IMR-90 (cell line): ENCODE measurements at regions not wholly inside any gene's neighbourhood (a gene's known extent, or its start where the extent isn't known, plus 50 kb on each side); places are given as distances from the start of the nearest gene placed in this dataset.

Source experiments
- ATAC-seq: fragments of 200-7000 bp; cut with Tn5 transposase; 2 replicates; pipeline ENCODE4 v1.9.1; 2020; ENCODE audit warnings: low read depth, mild to moderate bottlenecking, moderate library complexity
- BruUV-seq: library from RNA; stranded (reverse); fragments of 400-500 nt; replicated peaks from 2 replicates; lab custom pipeline; 2021; lab: Mats Ljungman, UMichigan
- CTCF ChIA-PET: fragments of 300-600 bp; formaldehyde crosslinking; extraction: SDS; loops from one replicate; lab custom pipeline; 2021; ENCODE audit warnings: antibody characterized with exemption; lab: Yijun Ruan, JAX
- POLR2A ChIA-PET: fragments of 300-600 bp; sonication (Branson Sonifier 250); formaldehyde crosslinking; loops from one replicate; lab custom pipeline; 2022; ENCODE audit warnings: antibody characterized with exemption; ENCODE audit not compliant: unreplicated experiment; lab: Charles Lee
- DNase-seq: peaks from one replicate; pipeline ENCODE4 v3.0.0; 2013
- H2AFZ ChIP-seq: replicated peaks from 2 replicates; pipeline ENCODE3; 2013; ENCODE audit warnings: low read length, mild to moderate bottlenecking; ENCODE audit not compliant: poor library complexity
- H2AK5ac ChIP-seq: 2 replicates; pipeline ENCODE4 v1.6.1; 2013; ENCODE audit warnings: low read depth, low read length, inconsistent platforms
- H2AK9ac ChIP-seq: replicated peaks from 2 replicates; pipeline ENCODE3; 2013; ENCODE audit warnings: mild to moderate bottlenecking, low read depth, low read length, moderate library complexity; ENCODE audit not compliant: poor library complexity
- H2BK120ac ChIP-seq: 2 replicates; pipeline ENCODE4 v1.6.1; 2013; ENCODE audit warnings: low read depth, low read length, inconsistent platforms
- H2BK15ac ChIP-seq: 3 replicates; pipeline ENCODE4 v1.6.1; 2013; ENCODE audit warnings: low read depth, low read length, inconsistent platforms
- H2BK20ac ChIP-seq: 2 replicates; pipeline ENCODE4 v1.6.1; 2013; ENCODE audit warnings: low read depth, mild to moderate bottlenecking, inconsistent platforms, low read length, moderate library complexity
- H2BK5ac ChIP-seq: 2 replicates; pipeline ENCODE4 v1.6.1; 2013; ENCODE audit warnings: mild to moderate bottlenecking, low read depth, low read length, inconsistent platforms; ENCODE audit not compliant: poor library complexity, severe bottlenecking
- H3K14ac ChIP-seq: replicated peaks from 2 replicates; pipeline ENCODE4 v1.6.1; 2013; ENCODE audit warnings: low read depth, low read length, inconsistent platforms
- H3K18ac ChIP-seq: 2 replicates; pipeline ENCODE4 v1.6.1; 2013; ENCODE audit warnings: low read depth, low read length, control low read depth
- H3K23ac ChIP-seq: 2 replicates; pipeline ENCODE4 v1.6.1; 2013; ENCODE audit warnings: low read depth, low read length, inconsistent platforms
- H3K27ac ChIP-seq: 2 replicates; pipeline ENCODE4 v1.5.1; 2013; ENCODE audit warnings: mild to moderate bottlenecking, control low read depth, low read length; ENCODE audit not compliant: insufficient read depth
- H3K27me3 ChIP-seq: 2 replicates; pipeline ENCODE4 v1.6.1; 2013; ENCODE audit warnings: low read length; ENCODE audit not compliant: control insufficient read depth, insufficient read depth
- H3K36me3 ChIP-seq: 2 replicates; pipeline ENCODE4 v1.6.1; 2013; ENCODE audit warnings: low read length, mixed read lengths; ENCODE audit not compliant: control insufficient read depth, insufficient read depth
- H3K4ac ChIP-seq: 2 replicates; pipeline ENCODE4 v1.6.1; 2013; ENCODE audit warnings: low read depth, low read length, inconsistent platforms
- H3K4me1 ChIP-seq: 2 replicates; pipeline ENCODE4 v1.6.1; 2013; ENCODE audit warnings: low read length, mixed read lengths; ENCODE audit not compliant: control insufficient read depth, insufficient read depth
- H3K4me2 ChIP-seq: 2 replicates; pipeline ENCODE4 v1.6.1; 2013; ENCODE audit warnings: low read depth, mild to moderate bottlenecking, control low read depth, low read length, moderate library complexity
- H3K4me3 ChIP-seq: 2 replicates; pipeline ENCODE4 v1.5.1; 2013; ENCODE audit warnings: low read depth, mild to moderate bottlenecking, control low read depth, low read length, moderate library complexity; ENCODE audit not compliant: insufficient read depth
- H3K56ac ChIP-seq: 2 replicates; pipeline ENCODE4 v1.6.1; 2013; ENCODE audit warnings: low read length, inconsistent platforms; ENCODE audit not compliant: insufficient read depth; ENCODE audit errors: extremely low read depth
- H3K79me1 ChIP-seq, 2 experiments: 2 replicates each; pipeline ENCODE4 v1.6.1; 2013; ENCODE audit warnings: low read length in 2 of 2, inconsistent platforms in 1 of 2, low read depth in 1 of 2
- H3K9ac ChIP-seq: 2 replicates; pipeline ENCODE4 v1.6.1; 2013; ENCODE audit warnings: low read depth, low read length, control low read depth
- H3K9me1 ChIP-seq: 2 replicates; pipeline ENCODE4 v1.6.1; 2013; ENCODE audit warnings: low read length, inconsistent platforms; ENCODE audit not compliant: insufficient read depth
- H3K9me3 ChIP-seq: 2 replicates; pipeline ENCODE4 v1.6.1; 2013; ENCODE audit warnings: low read length; ENCODE audit not compliant: control insufficient read depth, insufficient read depth
- H4K20me1 ChIP-seq: 2 replicates; pipeline ENCODE4 v1.6.1; 2013; ENCODE audit warnings: low read length, inconsistent platforms; ENCODE audit not compliant: insufficient read depth
- H4K5ac ChIP-seq: 2 replicates; pipeline ENCODE4 v1.6.1; 2013; ENCODE audit warnings: mild to moderate bottlenecking, low read depth, low read length, control low read depth
- H4K8ac ChIP-seq, 2 experiments: 2 replicates each; pipeline ENCODE4 v1.6.1; 2013; ENCODE audit warnings: low read depth in 2 of 2, low read length in 2 of 2, control low read depth in 1 of 2, inconsistent platforms in 1 of 2
- H4K91ac ChIP-seq: 2 replicates; pipeline ENCODE4 v1.6.1; 2013; ENCODE audit warnings: low read depth, low read length, inconsistent platforms; ENCODE audit not compliant: insufficient read depth
- RAD21 ChIP-seq: IDR thresholded peaks from 2 replicates; pipeline ENCODE4 v1.6.1; 2012; ENCODE audit warnings: low read length, improper control_type of control experiment
- WGBS, 2 experiments: methylation state at CpG; one replicate each; pipeline versions ENCODE4 v1.1.5 to v1.1.7; 2013; ENCODE audit warnings: missing lambda C conversion rate in 2 of 2; ENCODE audit not compliant: insufficient read length in 1 of 2; ENCODE audit errors: extremely low coverage in 2 of 2; 5-methylcytosine and 5-hydroxymethylcytosine counted together
- dilution Hi-C: fragments of 300-500 bp; cut with HindIII; formaldehyde crosslinking; loops from one replicate; pipeline ENCODE4 v1.14.3; 2018; ENCODE audit warnings: low sequenced_read_pairs; ENCODE audit not compliant: unreplicated experiment
- in situ Hi-C: fragments of 300-500 bp; cut with MboI; formaldehyde crosslinking; loops from 3 replicates; pipeline ENCODE4 v1.14.3; 2019; ENCODE audit warnings: low sequenced_read_pairs, inconsistent platforms, mixed read lengths
- intact Hi-C: fragments of 100-400 bp; cut with micrococcal nuclease; formaldehyde crosslinking; loops from 2 replicates; pipeline ENCODE4 v1.10.0; 2022

GRCh38 chr9:99622679-99623078, 199.0 kb upstream of the NR4A3 start:
- Histone ChIP-seq H3K56ac (no peak overlapping the region), H3K4ac (no peak overlapping the region), H2BK15ac (no peak overlapping the region), H3K9me3 (no peaks in the 10 kb centered on the region), H3K4me1 (no peaks in the 10 kb centered on the region), H4K20me1 (no peaks in the 10 kb centered on the region), H3K4me2 (no peak overlapping the region), H3K9ac (no peak overlapping the region), H3K9me1 (no peaks in the 10 kb centered on the region), H2BK5ac (no peak overlapping the region), H3K14ac (no peak overlapping the region), H2BK120ac (no peak overlapping the region), H3K36me3 (no peaks in the 10 kb centered on the region), H3K79me1 (no peaks in the 10 kb centered on the region), H3K23ac (no peak overlapping the region), H2AFZ (no peak overlapping the region), H3K27ac (no peak overlapping the region), H2AK9ac (no peak overlapping the region), H4K91ac (no peak overlapping the region), H4K8ac (no peak overlapping the region), H3K18ac (no peak overlapping the region), H3K27me3 (peaks cover 5% of the 10 kb centered on the region), H3K4me3 (no peak overlapping the region), H4K5ac (no peak overlapping the region), H2AK5ac (no peak overlapping the region), H2BK20ac (no peak overlapping the region)
- 80% methylated on average over 1 of the region's 8 CpGs; no CpG with 5 or more reads in 1 of the 2 experiments for WGBS, 2 experiments
- intact Hi-C loops (no loop called here), dilution Hi-C loops (no loop called here), in situ Hi-C loops (no loop called here)
- POLR2A ChIA-PET, result no interaction called here
- BruUV-seq, result no TSS peak
- no peak for DNase-seq
- ATAC-seq, result no peak
- no peak for TF ChIP-seq RAD21
- CTCF ChIA-PET, result interaction anchor here (0.7 kb wide), 1 partner anchor 87 kb away, joined by 3 read pairs; no protein-coding TSS in a partner anchor
